GM13977 (cell line): ENCODE measurements at regions not wholly inside any gene's neighbourhood (a gene's known extent, or its start where the extent isn't known, plus 50 kb on each side); places are given as distances from the start of the nearest gene placed in this dataset.

Source experiments
- DNase-seq: peaks from one replicate; pipeline ENCODE4 v3.0.0; 2012; ENCODE audit warnings: low spot score
- CTCF ChIP-seq: IDR thresholded peaks from 2 replicates; pipeline ENCODE4 v1.5.1; 2012; ENCODE audit warnings: mild to moderate bottlenecking, control low read depth; ENCODE audit not compliant: insufficient read depth; ENCODE audit errors: extremely low read depth, missing control alignments
- in situ Hi-C: fragments of 300-500 bp; cut with MboI; formaldehyde crosslinking; loops from one replicate; pipeline ENCODE4 v1.12.0; 2022; ENCODE audit warnings: low sequenced_read_pairs, low pct_unique_long_range_greater_than_20kb, mixed read lengths, inconsistent platforms; ENCODE audit not compliant: unreplicated experiment

- in situ Hi-C loops: no loop called here
- no peak for TF ChIP-seq CTCF
- DNase-seq: no peak
Measured at GRCh38 chr4:1538941-1539772, 132.9 kb upstream of the NKX1-1 start.

GRCh38 chr4:1538096-1538410, 131.8 kb upstream of the NKX1-1 start:
- TF ChIP-seq CTCF: no peak
- in situ Hi-C loops: no loop called here
- no peak for DNase-seq

GRCh38 chr4:1537410-1538095, 131.3 kb upstream of the NKX1-1 start:
- DNase-seq: no peak
- in situ Hi-C loops: no loop called here
- no peak for TF ChIP-seq CTCF

GRCh38 chr4:1536579-1537409, 130.6 kb upstream of the NKX1-1 start:
- no peak for TF ChIP-seq CTCF
- in situ Hi-C loops: no loop called here
- DNase-seq: no peak

GRCh38 chr4:1535926-1536578, 129.8 kb upstream of the NKX1-1 start:
- TF ChIP-seq CTCF: no peak
- no peak for DNase-seq
- in situ Hi-C loops: no loop called here

- in situ Hi-C loops: no loop called here
- no peak for TF ChIP-seq CTCF
- DNase-seq: no peak
Measured at GRCh38 chr4:1534876-1535526, 128.8 kb upstream of the NKX1-1 start.
